Esophagus muscularis mucosa (tissue), 2 donors: ENCODE measurements at regions not wholly inside any gene's neighbourhood (a gene's known extent, or its start where the extent isn't known, plus 50 kb on each side); places are given as distances from the start of the nearest gene placed in this dataset.

Source experiments
- EP300 ChIP-seq: sonication (generic); formaldehyde crosslinking; IDR thresholded peaks from one replicate; pipeline ENCODE4 v1.6.1; 2017; ENCODE audit warnings: antibody characterized with exemption
- POLR2A ChIP-seq: fragments of 450-650 bp; IDR thresholded peaks from one replicate; pipeline ENCODE4 v1.6.1; 2017; ENCODE audit warnings: antibody characterized with exemption, moderate library complexity, mild to moderate bottlenecking, low read depth

DNA sequence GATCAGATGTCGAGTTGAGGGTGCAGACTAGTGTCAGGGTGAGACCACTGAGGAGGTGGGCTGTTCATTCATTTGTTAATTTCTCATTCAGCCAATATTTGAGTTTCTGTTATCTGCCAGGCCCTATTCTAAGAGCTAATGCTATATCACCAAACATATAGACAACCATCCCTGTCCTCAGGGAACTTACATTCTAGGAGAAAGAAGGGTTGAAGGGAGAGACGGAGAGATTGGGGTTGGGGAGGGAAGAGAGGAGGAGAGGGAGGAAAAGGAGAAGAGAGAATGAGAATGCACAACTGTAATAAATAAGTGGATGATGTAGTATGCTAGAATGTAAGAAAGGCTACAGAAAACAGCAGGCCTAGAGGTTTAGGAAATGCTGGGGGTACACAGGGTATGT, 129.9 kb upstream of the PITX1 start:
- TF ChIP-seq POLR2A (no peak), EP300 (no peak)
